Retinal pigment epithelial cell (primary cell): ENCODE measurements at regions not wholly inside any gene's neighbourhood (a gene's known extent, or its start where the extent isn't known, plus 50 kb on each side); places are given as distances from the start of the nearest gene placed in this dataset.

Experiments used
- DNase-seq: peaks from one replicate; pipeline ENCODE4 v3.0.0-alpha.2; 2010; ENCODE audit warnings: low read depth
- H3K4me3 ChIP-seq: 2 replicates; pipeline ENCODE4 v1.5.1; 2011; ENCODE audit warnings: mild to moderate bottlenecking, low read length, control low read depth, moderate library complexity
- CTCF ChIP-seq: conservative IDR thresholded peaks from 2 replicates; pipeline ENCODE4 v1.5.1; 2011; ENCODE audit warnings: low read depth, low read length, control low read depth, inconsistent platforms

- no peak overlapping the region for H3K4me3 ChIP-seq
- DNase-seq = no peak
- no peak for TF ChIP-seq CTCF
These were observed 182.8 kb downstream of the PIK3C3 start for GRCh38 chr18:42137693-42138375.

GRCh38 chr18:42141439-42141838 lies 186.4 kb downstream of the PIK3C3 start:
- TF ChIP-seq CTCF = no peak
- no peak overlapping the region for H3K4me3 ChIP-seq

GRCh38 chr18:42155024-42155423 lies 200.0 kb downstream of the PIK3C3 start:
- no peak for DNase-seq
- no peak overlapping the region for H3K4me3 ChIP-seq
- TF ChIP-seq CTCF = no peak

More at GRCh38 chr18:42141439-42141838, 186.4 kb downstream of the PIK3C3 start:
- no peak for DNase-seq

- no peak overlapping the region for H3K4me3 ChIP-seq
- no peak for DNase-seq
- TF ChIP-seq CTCF = no peak
These were observed 201.2 kb downstream of the PIK3C3 start for GRCh38 chr18:42156281-42156680.

- peak; percentile 5 for DNase-seq
- TF ChIP-seq CTCF = no peak
- H3K4me3 ChIP-seq = no peak overlapping the region
These were observed 202.4 kb downstream of the PIK3C3 start for GRCh38 chr18:42157420-42157819.

GRCh38 chr18:42157878-42158277 lies 202.8 kb downstream of the PIK3C3 start:
- no peak for TF ChIP-seq CTCF
- no peak for DNase-seq
- no peak overlapping the region for H3K4me3 ChIP-seq

GRCh38 chr18:42159146-42159545 lies 204.1 kb downstream of the PIK3C3 start:
- no peak for TF ChIP-seq CTCF
- H3K4me3 ChIP-seq = no peak overlapping the region
- DNase-seq = no peak
